ENCODE measurements at regions not wholly inside any gene's neighbourhood (a gene's known extent, or its start where the extent isn't known, plus 50 kb on each side); places are given as distances from the start of the nearest gene placed in this dataset.

GRCh38 chr21:35373998-35374397 is 324.9 kb upstream of the RUNX1 start:
- TF ChIP-seq YY1 (IDR thresholded peaks at IDR 0.05; ENCODE audit: low read depth) (no peak), TCF12 (IDR thresholded peaks at IDR 0.05; ENCODE audit: low read depth) (no peak)

DNA sequence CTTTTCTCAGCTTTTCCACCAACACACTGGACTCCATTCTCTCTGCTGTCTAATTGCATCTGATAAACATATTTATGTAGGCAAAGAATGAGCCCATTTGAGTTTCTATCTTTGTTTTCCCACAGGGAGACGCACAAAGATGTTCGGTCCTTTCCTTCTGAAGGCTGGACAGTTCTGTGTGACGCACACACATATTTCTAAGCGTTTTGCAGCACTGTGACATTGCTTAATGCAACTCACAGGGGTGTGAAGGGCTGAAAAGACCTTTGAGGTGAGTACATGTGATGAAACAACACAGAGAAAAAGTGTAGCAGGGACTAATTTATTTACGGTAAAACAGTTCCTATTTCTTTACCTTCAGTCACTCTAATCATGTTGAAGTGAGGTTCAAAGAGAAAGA is 323.1 kb upstream of the RUNX1 start:
- TF ChIP-seq, protein P1, sequence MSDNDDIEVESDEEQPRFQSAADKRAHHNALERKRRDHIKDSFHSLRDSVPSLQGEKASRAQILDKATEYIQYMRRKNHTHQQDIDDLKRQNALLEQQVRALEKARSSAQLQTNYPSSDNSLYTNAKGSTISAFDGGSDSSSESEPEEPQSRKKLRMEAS (IDR thresholded peaks at IDR 0.05): no peak
- no peak for TF ChIP-seq EP300 (IDR thresholded peaks at IDR 0.05; ENCODE audit: borderline replicate concordance)
- TF ChIP-seq USF1 (IDR thresholded peaks at IDR 0.05): no peak
- no peak for TF ChIP-seq TCF12 (IDR thresholded peaks at IDR 0.05; ENCODE audit: low read depth)
- no peak for TF ChIP-seq EGR1 (IDR thresholded peaks at IDR 0.05)
- no peak for TF ChIP-seq FOXM1 (IDR thresholded peaks at IDR 0.05; ENCODE audit: borderline replicate concordance, low read depth)
- TF ChIP-seq, protein P2, sequence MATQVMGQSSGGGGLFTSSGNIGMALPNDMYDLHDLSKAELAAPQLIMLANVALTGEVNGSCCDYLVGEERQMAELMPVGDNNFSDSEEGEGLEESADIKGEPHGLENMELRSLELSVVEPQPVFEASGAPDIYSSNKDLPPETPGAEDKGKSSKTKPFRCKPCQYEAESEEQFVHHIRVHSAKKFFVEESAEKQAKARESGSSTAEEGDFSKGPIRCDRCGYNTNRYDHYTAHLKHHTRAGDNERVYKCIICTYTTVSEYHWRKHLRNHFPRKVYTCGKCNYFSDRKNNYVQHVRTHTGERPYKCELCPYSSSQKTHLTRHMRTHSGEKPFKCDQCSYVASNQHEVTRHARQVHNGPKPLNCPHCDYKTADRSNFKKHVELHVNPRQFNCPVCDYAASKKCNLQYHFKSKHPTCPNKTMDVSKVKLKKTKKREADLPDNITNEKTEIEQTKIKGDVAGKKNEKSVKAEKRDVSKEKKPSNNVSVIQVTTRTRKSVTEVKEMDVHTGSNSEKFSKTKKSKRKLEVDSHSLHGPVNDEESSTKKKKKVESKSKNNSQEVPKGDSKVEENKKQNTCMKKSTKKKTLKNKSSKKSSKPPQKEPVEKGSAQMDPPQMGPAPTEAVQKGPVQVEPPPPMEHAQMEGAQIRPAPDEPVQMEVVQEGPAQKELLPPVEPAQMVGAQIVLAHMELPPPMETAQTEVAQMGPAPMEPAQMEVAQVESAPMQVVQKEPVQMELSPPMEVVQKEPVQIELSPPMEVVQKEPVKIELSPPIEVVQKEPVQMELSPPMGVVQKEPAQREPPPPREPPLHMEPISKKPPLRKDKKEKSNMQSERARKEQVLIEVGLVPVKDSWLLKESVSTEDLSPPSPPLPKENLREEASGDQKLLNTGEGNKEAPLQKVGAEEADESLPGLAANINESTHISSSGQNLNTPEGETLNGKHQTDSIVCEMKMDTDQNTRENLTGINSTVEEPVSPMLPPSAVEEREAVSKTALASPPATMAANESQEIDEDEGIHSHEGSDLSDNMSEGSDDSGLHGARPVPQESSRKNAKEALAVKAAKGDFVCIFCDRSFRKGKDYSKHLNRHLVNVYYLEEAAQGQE (IDR thresholded peaks at IDR 0.05; ENCODE audit: low read depth): no peak
- no peak for TF ChIP-seq YY1 (IDR thresholded peaks at IDR 0.05; ENCODE audit: low read depth)
- TF ChIP-seq NFIC (IDR thresholded peaks at IDR 0.05): no peak
- no peak for TF ChIP-seq TEAD4 (IDR thresholded peaks at IDR 0.05)
- TF ChIP-seq TAF1 (IDR thresholded peaks at IDR 0.05; ENCODE audit: low read depth): no peak
- TF ChIP-seq ZBTB7A (IDR thresholded peaks at IDR 0.05; ENCODE audit: low read depth): no peak
- TF ChIP-seq CREB1 (IDR thresholded peaks at IDR 0.05; ENCODE audit: low read depth): no peak
- no peak for TF ChIP-seq CEBPB (IDR thresholded peaks at IDR 0.05)
- no peak for TF ChIP-seq RAD21 (IDR thresholded peaks at IDR 0.05; ENCODE audit: low read depth)

DNA sequence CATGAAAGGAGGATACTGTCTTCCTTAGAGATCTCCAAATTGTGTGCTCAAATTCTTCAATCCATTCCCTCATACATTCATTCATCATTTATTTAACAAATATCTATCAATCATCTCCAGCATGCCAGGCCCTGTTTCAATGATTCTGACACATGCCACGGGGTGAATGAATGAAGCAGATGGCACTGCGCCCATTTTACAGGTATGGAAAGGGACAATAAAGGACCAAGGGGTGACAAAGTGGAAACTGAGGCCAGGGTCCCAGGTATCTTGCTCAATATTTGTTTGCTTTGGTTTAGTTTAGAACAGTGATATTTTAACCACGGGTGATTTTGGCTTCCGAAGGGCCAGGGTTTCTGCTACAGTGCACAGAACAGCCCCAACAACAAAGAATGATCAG is 321.6 kb upstream of the RUNX1 start:
- TF ChIP-seq RAD21 (IDR thresholded peaks at IDR 0.05; ENCODE audit: low read depth) (no peak), YY1 (IDR thresholded peaks at IDR 0.05; ENCODE audit: low read depth) (no peak), TCF12 (IDR thresholded peaks at IDR 0.05; ENCODE audit: low read depth) (no peak), EGR1 (IDR thresholded peaks at IDR 0.05) (no peak), FOXM1 (IDR thresholded peaks at IDR 0.05; ENCODE audit: borderline replicate concordance, low read depth) (no peak), CEBPB (IDR thresholded peaks at IDR 0.05) (no peak), CREB1 (IDR thresholded peaks at IDR 0.05; ENCODE audit: low read depth) (no peak), NFIC (IDR thresholded peaks at IDR 0.05) (no peak), EP300 (IDR thresholded peaks at IDR 0.05; ENCODE audit: borderline replicate concordance) (no peak), TAF1 (IDR thresholded peaks at IDR 0.05; ENCODE audit: low read depth) (no peak), TEAD4 (IDR thresholded peaks at IDR 0.05) (no peak), ZBTB7A (IDR thresholded peaks at IDR 0.05; ENCODE audit: low read depth) (no peak)
- TF ChIP-seq, protein P1 (IDR thresholded peaks at IDR 0.05): no peak
- TF ChIP-seq, protein P2 (IDR thresholded peaks at IDR 0.05; ENCODE audit: low read depth): no peak

DNA sequence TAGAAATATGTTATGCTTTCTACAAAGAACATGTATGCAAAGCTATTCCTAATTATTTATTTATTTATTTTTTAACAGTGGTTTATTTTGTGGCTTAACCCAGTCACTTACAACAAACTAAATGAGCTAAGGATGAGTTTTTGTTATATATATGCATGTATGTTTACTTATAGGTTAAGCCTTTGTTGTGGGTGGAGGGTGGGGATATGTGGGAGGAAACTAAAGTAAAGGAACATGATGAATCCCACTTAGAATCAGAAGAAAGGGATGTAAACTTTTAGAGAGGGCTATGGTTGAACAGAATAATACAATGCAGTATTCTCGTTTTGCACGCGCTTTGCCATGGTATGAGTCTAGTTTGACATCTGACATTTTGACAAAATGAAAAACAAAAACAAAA is 321.0 kb upstream of the RUNX1 start:
- TF ChIP-seq RAD21 (IDR thresholded peaks at IDR 0.05; ENCODE audit: low read depth) (no peak), YY1 (IDR thresholded peaks at IDR 0.05; ENCODE audit: low read depth) (no peak)

GRCh38 chr21:35368326-35368725 is 319.2 kb upstream of the RUNX1 start:
- TF ChIP-seq RAD21 (IDR thresholded peaks at IDR 0.05; ENCODE audit: low read depth) (no peak), FOXM1 (IDR thresholded peaks at IDR 0.05; ENCODE audit: borderline replicate concordance, low read depth) (no peak), CREB1 (IDR thresholded peaks at IDR 0.05; ENCODE audit: low read depth) (no peak), EP300 (IDR thresholded peaks at IDR 0.05; ENCODE audit: borderline replicate concordance) (no peak), TEAD4 (IDR thresholded peaks at IDR 0.05) (no peak)

DNA sequence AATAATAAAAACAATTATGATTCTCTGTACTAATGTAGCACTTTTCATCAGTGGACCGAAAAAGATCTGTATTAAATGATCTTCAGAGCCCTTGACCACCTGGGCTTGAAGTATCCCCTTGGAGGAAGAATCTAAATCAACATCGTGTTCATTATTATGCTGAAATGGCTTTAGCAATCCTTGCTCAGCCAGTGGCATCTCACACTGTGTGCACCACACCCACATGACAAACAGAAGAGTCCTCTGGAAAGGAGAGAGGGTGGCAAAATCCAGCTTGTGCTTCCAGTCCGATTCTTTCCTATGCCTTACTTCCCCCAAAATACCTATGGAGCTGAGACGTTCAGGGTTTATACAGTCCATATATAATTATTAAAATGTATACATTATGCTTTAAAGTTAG is 318.5 kb upstream of the RUNX1 start:
- no peak for TF ChIP-seq TAF1 (IDR thresholded peaks at IDR 0.05; ENCODE audit: low read depth)
- no peak for TF ChIP-seq EGR1 (IDR thresholded peaks at IDR 0.05)
- TF ChIP-seq, protein P1 (IDR thresholded peaks at IDR 0.05): no peak
- TF ChIP-seq RAD21 (IDR thresholded peaks at IDR 0.05; ENCODE audit: low read depth): no peak
- no peak for TF ChIP-seq USF1 (IDR thresholded peaks at IDR 0.05)
- no peak for TF ChIP-seq ZBTB7A (IDR thresholded peaks at IDR 0.05; ENCODE audit: low read depth)
- TF ChIP-seq FOXM1 (IDR thresholded peaks at IDR 0.05; ENCODE audit: borderline replicate concordance, low read depth): no peak
- TF ChIP-seq, protein P2 (IDR thresholded peaks at IDR 0.05; ENCODE audit: low read depth): no peak
- no peak for TF ChIP-seq NFIC (IDR thresholded peaks at IDR 0.05)
- TF ChIP-seq CREB1 (IDR thresholded peaks at IDR 0.05; ENCODE audit: low read depth): no peak
- no peak for TF ChIP-seq YY1 (IDR thresholded peaks at IDR 0.05; ENCODE audit: low read depth)
- no peak for TF ChIP-seq TEAD4 (IDR thresholded peaks at IDR 0.05)
- no peak for TF ChIP-seq TCF12 (IDR thresholded peaks at IDR 0.05; ENCODE audit: low read depth)

Data from Ishikawa (cell line).